HEK293 (cell line): ENCODE measurements at regions not wholly inside any gene's neighbourhood (a gene's known extent, or its start where the extent isn't known, plus 50 kb on each side); places are given as distances from the start of the nearest gene placed in this dataset.

Source experiments
- CTCF ChIA-PET: fragments of 350-600 bp; formaldehyde crosslinking; extraction: SDS; loops from one replicate; lab custom pipeline; 2021; ENCODE audit warnings: antibody characterized with exemption; lab: Yijun Ruan, JAX
- POLR2A ChIA-PET: fragments of 300-600 bp; formaldehyde crosslinking; extraction: SDS; loops from one replicate; lab custom pipeline; 2020; ENCODE audit warnings: antibody characterized with exemption, inconsistent platforms; lab: Yijun Ruan, JAX
- H3K27ac ChIP-seq: fragments of 200-500 bp; sonication (Bioruptor generic); 2 replicates; pipeline ENCODE4 v1.5.1; 2014; ENCODE audit warnings: low read depth, low read length, control low read depth, inconsistent platforms; ENCODE audit errors: extremely low read depth
- H3K36me3 ChIP-seq, 2 experiments: fragments of 200-500 bp in 1 of 2; sonication (Bioruptor generic) in 1 of 2; 1 replicate in 1 of 2; 2 replicates in 1 of 2; pipeline ENCODE4 v1.5.1; 2014 to 2017; ENCODE audit warnings: inconsistent platforms in 2 of 2, low read length in 2 of 2; ENCODE audit not compliant: control insufficient read depth in 2 of 2, insufficient read depth in 1 of 2
- H3K4me1 ChIP-seq: fragments of 200-500 bp; sonication (Bioruptor generic); 2 replicates; pipeline ENCODE4 v1.5.1; 2014; ENCODE audit warnings: mild to moderate bottlenecking, low read length, inconsistent platforms; ENCODE audit not compliant: control insufficient read depth, insufficient read depth
- H3K4me3 ChIP-seq: 2 replicates; pipeline ENCODE4 v1.5.1; 2011; ENCODE audit warnings: low read depth, mild to moderate bottlenecking, control low read depth, low read length, moderate library complexity
- H3K9me3 ChIP-seq: fragments of 200-500 bp; sonication (Bioruptor generic); 2 replicates; pipeline ENCODE4 v1.5.1; 2014; ENCODE audit warnings: low read depth, low read length, inconsistent platforms; ENCODE audit not compliant: control insufficient read depth, insufficient read depth
- GFI1B ChIP-seq: fragments of 450-650 bp; formaldehyde crosslinking; IDR thresholded peaks from 2 replicates; pipeline ENCODE4 v1.5.1; 2016; ENCODE audit warnings: missing biosample characterization, missing genetic modification characterization
- GLI4 ChIP-seq: fragments of 450-650 bp; formaldehyde crosslinking; IDR thresholded peaks from 2 replicates; pipeline ENCODE4 v1.5.1; 2016; ENCODE audit warnings: missing biosample characterization, missing genetic modification characterization
- HOXC10 ChIP-seq: sonication (generic); formaldehyde crosslinking; IDR thresholded peaks from 2 replicates; pipeline ENCODE4 v1.8.1; 2023; ENCODE audit warnings: mild to moderate bottlenecking, missing genetic modification reagents
- HOXD13 ChIP-seq: sonication (generic); formaldehyde crosslinking; IDR thresholded peaks from 2 replicates; pipeline ENCODE4 v1.8.0; 2022; ENCODE audit warnings: missing genetic modification reagents, borderline replicate concordance
- OSR2 ChIP-seq: fragments of 450-650 bp; formaldehyde crosslinking; IDR thresholded peaks from 2 replicates; pipeline ENCODE4 v1.5.1; 2016; ENCODE audit warnings: missing biosample characterization, missing genetic modification characterization
- PRDM4 ChIP-seq: fragments of 450-650 bp; formaldehyde crosslinking; IDR thresholded peaks from 2 replicates; pipeline ENCODE4 v1.5.1; 2017; ENCODE audit warnings: missing biosample characterization, missing genetic modification characterization
- SALL2 ChIP-seq: fragments of 450-650 bp; formaldehyde crosslinking; IDR thresholded peaks from 2 replicates; pipeline ENCODE4 v1.5.0; 2017; ENCODE audit warnings: missing biosample characterization, mild to moderate bottlenecking, missing genetic modification characterization, borderline replicate concordance
- SCRT2 ChIP-seq: fragments of 450-650 bp; formaldehyde crosslinking; IDR thresholded peaks from 2 replicates; pipeline ENCODE4 v1.5.1; 2016; ENCODE audit warnings: missing biosample characterization, missing genetic modification characterization
- YY2 ChIP-seq: fragments of 450-650 bp; formaldehyde crosslinking; IDR thresholded peaks from 2 replicates; pipeline ENCODE4 v1.5.1; 2016; ENCODE audit warnings: missing biosample characterization, missing genetic modification characterization
- ZBTB1 ChIP-seq: fragments of 450-650 bp; formaldehyde crosslinking; IDR thresholded peaks from 2 replicates; pipeline ENCODE4 v1.5.1; 2016; ENCODE audit warnings: missing biosample characterization, missing genetic modification characterization
- ZNF10 ChIP-seq: fragments of 450-650 bp; formaldehyde crosslinking; IDR thresholded peaks from 2 replicates; pipeline ENCODE4 v1.5.1; 2017; ENCODE audit warnings: missing biosample characterization, missing genetic modification characterization
- ZNF112 ChIP-seq: fragments of 450-650 bp; formaldehyde crosslinking; IDR thresholded peaks from 2 replicates; pipeline ENCODE4 v1.5.0; 2017; ENCODE audit warnings: missing biosample characterization, missing genetic modification characterization
- ZNF148 ChIP-seq: fragments of 450-650 bp; formaldehyde crosslinking; IDR thresholded peaks from 2 replicates; pipeline ENCODE4 v1.5.0; 2017; ENCODE audit warnings: missing biosample characterization, missing genetic modification characterization, borderline replicate concordance
- ZNF175 ChIP-seq: fragments of 450-650 bp; formaldehyde crosslinking; IDR thresholded peaks from 2 replicates; pipeline ENCODE4 v1.5.1; 2016; ENCODE audit warnings: missing biosample characterization, missing genetic modification characterization
- ZNF2 ChIP-seq: fragments of 450-650 bp; formaldehyde crosslinking; IDR thresholded peaks from 2 replicates; pipeline ENCODE4 v1.5.1; 2016; ENCODE audit warnings: missing biosample characterization, missing genetic modification characterization
- ZNF302 ChIP-seq: fragments of 450-650 bp; formaldehyde crosslinking; IDR thresholded peaks from 2 replicates; pipeline ENCODE4 v1.5.1; 2016; ENCODE audit warnings: missing biosample characterization, missing genetic modification characterization, low read depth
- ZNF394 ChIP-seq: fragments of 450-650 bp; formaldehyde crosslinking; IDR thresholded peaks from 2 replicates; pipeline ENCODE4 v1.5.1; 2016; ENCODE audit warnings: missing biosample characterization, missing genetic modification characterization, mild to moderate bottlenecking, moderate library complexity, borderline replicate concordance
- ZNF416 ChIP-seq: fragments of 450-650 bp; formaldehyde crosslinking; IDR thresholded peaks from 2 replicates; pipeline ENCODE4 v1.5.1; 2016; ENCODE audit warnings: missing biosample characterization, missing genetic modification characterization
- ZNF433 ChIP-seq: fragments of 450-650 bp; formaldehyde crosslinking; IDR thresholded peaks from 2 replicates; pipeline ENCODE4 v1.5.1; 2016; ENCODE audit warnings: missing biosample characterization, missing genetic modification characterization, low read depth
- ZNF548 ChIP-seq: fragments of 450-650 bp; formaldehyde crosslinking; IDR thresholded peaks from 2 replicates; pipeline ENCODE4 v1.5.1; 2016; ENCODE audit warnings: missing biosample characterization, missing genetic modification characterization
- ZNF549 ChIP-seq: fragments of 450-650 bp; IDR thresholded peaks from 2 replicates; pipeline ENCODE4 v1.5.1; 2018; ENCODE audit warnings: missing biosample characterization, missing genetic modification characterization, mild to moderate bottlenecking, inconsistent platforms, moderate library complexity
- ZNF558 ChIP-seq: fragments of 450-650 bp; formaldehyde crosslinking; IDR thresholded peaks from 2 replicates; pipeline ENCODE4 v1.5.1; 2016; ENCODE audit warnings: missing biosample characterization, missing genetic modification characterization
- ZNF571 ChIP-seq: fragments of 450-650 bp; formaldehyde crosslinking; IDR thresholded peaks from 2 replicates; pipeline ENCODE4 v1.5.0; 2017; ENCODE audit warnings: missing biosample characterization, missing genetic modification characterization
- ZNF596 ChIP-seq: fragments of 450-650 bp; IDR thresholded peaks from 2 replicates; pipeline ENCODE4 v1.5.0; 2018; ENCODE audit warnings: missing biosample characterization, mild to moderate bottlenecking, missing genetic modification characterization, moderate library complexity
- ZNF670 ChIP-seq: fragments of 450-650 bp; formaldehyde crosslinking; IDR thresholded peaks from 2 replicates; pipeline ENCODE4 v1.5.1; 2016; ENCODE audit warnings: missing biosample characterization, missing genetic modification characterization, low read depth
- ZNF701 ChIP-seq: fragments of 450-650 bp; formaldehyde crosslinking; IDR thresholded peaks from 2 replicates; pipeline ENCODE4 v1.5.1; 2016; ENCODE audit warnings: missing biosample characterization, missing genetic modification characterization
- ZNF843 ChIP-seq: fragments of 450-650 bp; formaldehyde crosslinking; IDR thresholded peaks from 2 replicates; pipeline ENCODE4 v1.5.1; 2016; ENCODE audit warnings: missing biosample characterization, missing genetic modification characterization

- TF ChIP-seq ZNF558 (tag by site-specific recombination) (no peak), ZNF571 (tag by site-specific recombination) (no peak), ZNF10 (no peak), ZNF433 (tag by site-specific recombination) (no peak), ZNF2 (tag by site-specific recombination) (no peak), ZNF112 (tag by site-specific recombination) (no peak), YY2 (tag by site-specific recombination) (no peak), ZNF548 (tag by site-specific recombination) (no peak), GLI4 (tag by site-specific recombination) (no peak), ZBTB1 (tag by site-specific recombination) (no peak), ZNF549 (no peak)
Observed at GRCh38 chr2:39573276-39573675, 92.4 kb upstream of the TMEM178A start (continued).

- H3K4me3 ChIP-seq: no peak overlapping the region
- TF ChIP-seq ZNF843 (no peak), ZNF670 (tag by site-specific recombination) (no peak), SCRT2 (tag by site-specific recombination) (no peak), ZNF416 (tag by site-specific recombination) (no peak), HOXC10 (CRISPR knock-in tag) (no peak), HOXD13 (CRISPR knock-in tag) (no peak), ZNF394 (tag by site-specific recombination) (no peak), PRDM4 (no peak), ZNF701 (tag by site-specific recombination) (no peak)
- TF ChIP-seq, all 188 proteins: peak for 0
- ChIA-PET POLR2A (no interaction called here), CTCF (interaction anchor here (0.6 to 1.2 kb wide), 3 partner anchors 97 to 488 kb away, joined by 3 to 4 read pairs (median 3); no protein-coding TSS in a partner anchor)
- no peak overlapping the region for H3K27ac ChIP-seq
- no peaks in the 10 kb centered on the region for H3K36me3 ChIP-seq
- H3K9me3 ChIP-seq: no peaks in the 10 kb centered on the region
- no peaks in the 10 kb centered on the region for H3K4me1 ChIP-seq
Observed at GRCh38 chr2:39581866-39582265, 83.9 kb upstream of the TMEM178A start.

- TF ChIP-seq PRDM4 (no peak), OSR2 (no peak), ZNF596 (no peak), SALL2 (tag by site-specific recombination) (no peak), ZNF302 (tag by site-specific recombination) (no peak), ZNF175 (tag by site-specific recombination) (no peak), GFI1B (no peak), ZNF148 (no peak), ZNF433 (tag by site-specific recombination) (no peak), ZNF2 (tag by site-specific recombination) (no peak)
- Histone ChIP-seq H3K9me3 (no peaks in the 10 kb centered on the region), H3K4me1 (no peaks in the 10 kb centered on the region), H3K27ac (no peak overlapping the region), H3K36me3 (no peaks in the 10 kb centered on the region), H3K4me3 (no peak overlapping the region)
- POLR2A ChIA-PET: no interaction called here
- CTCF ChIA-PET: interaction anchor here (0.6 to 0.7 kb wide), 2 partner anchors 145 to 147 kb away, joined by 3 to 4 read pairs; no protein-coding TSS in a partner anchor
Observed at GRCh38 chr2:39583213-39583612, 82.5 kb upstream of the TMEM178A start.
